NCI-H2029 (cell line): ENCODE measurements at regions not wholly inside any gene's neighbourhood (a gene's known extent, or its start where the extent isn't known, plus 50 kb on each side); places are given as distances from the start of the nearest gene placed in this dataset.
"Not testable (repeated sequence)": the region's sequence is repeated elsewhere in the genome, so short reads cannot be mapped to it uniquely, and the experiment has no call there.

Experiments
- DNase-seq: peaks from one replicate; lab custom pipeline; 2025; lab: John Stamatoyannopoulos, UW

DNA sequence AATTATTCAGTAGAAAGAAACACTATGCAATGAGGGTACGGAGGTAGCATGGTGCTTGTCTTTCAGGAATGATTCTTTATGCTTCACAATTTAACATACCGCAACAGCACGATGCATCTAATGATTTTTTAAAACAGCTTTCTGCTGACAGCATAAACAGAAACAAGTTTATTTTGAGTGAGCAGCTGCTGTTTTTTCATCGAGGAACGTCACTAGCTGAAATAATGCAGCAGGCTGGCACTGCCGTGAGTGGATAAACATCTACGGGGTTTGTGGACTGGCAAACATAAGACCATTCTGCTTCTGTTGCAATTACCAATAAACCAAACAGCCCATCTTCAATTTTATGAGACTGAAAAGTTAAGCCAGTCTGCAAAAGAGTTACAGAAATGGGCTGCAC lies 871.8 kb downstream of the RPS29 start:
- no peak for DNase-seq

- DNase-seq = no peak
Measured at GRCh38 chr14:48710133-48710532, 876.0 kb downstream of the RPS29 start.

DNA sequence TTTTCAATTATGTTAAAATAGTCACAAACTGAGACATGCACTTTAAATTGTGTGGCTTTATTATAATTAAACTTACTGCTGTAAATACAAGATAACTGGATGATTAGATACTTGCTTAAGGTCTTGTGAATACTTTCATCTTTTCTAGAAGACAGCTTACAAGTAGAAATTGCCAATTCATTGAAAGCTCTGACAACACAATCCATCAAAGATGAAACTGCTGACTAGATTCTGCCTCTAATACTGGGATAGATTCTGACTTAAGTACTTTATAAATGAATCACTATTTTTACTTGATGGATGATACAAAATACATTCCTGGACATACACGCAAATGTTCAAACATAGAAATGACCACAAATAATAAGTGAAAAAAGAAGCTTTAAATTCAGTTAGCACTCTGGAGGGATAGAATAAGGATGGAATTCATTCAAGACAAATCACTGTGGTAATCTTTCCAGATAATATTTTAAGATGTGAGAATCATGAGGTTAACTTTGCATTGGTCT lies 876.8 kb downstream of the RPS29 start:
- no peak for DNase-seq

GRCh38 chr14:48704639-48705038 lies 881.5 kb downstream of the RPS29 start:
- DNase-seq = no peak

DNA sequence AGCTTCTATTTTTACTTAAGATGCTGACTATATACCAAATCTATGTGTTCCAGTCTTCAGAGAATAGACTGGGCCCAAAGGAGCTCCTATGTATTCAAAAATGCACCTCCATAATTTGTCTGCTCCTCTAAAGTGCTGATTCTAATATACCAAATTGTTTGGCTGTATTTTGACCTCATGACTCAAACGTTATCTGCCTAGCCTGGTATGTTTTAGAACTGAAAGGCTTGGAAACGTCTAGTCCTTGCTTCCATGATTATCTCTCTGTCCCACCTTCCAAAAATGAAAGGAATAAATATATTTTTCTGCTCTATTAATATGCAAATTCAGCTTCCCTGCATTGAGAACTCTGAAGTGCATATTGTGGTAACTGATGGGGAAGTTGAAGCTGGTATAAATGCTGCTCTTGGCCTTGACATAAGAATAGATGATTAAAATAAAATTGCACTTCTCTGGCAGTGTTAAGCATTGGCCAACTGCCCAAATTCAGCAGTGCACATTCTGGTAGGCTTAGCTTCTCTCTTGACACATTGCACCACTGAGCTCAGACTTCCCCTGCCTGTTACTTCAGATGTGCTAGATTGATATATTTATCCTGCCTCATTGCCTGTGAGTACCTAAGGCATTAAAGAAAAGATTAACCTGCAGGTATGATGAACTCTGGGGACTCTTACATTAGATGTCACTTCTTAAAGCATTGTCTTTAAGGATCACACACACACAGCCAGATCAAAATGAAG lies 882.3 kb downstream of the RPS29 start:
- DNase-seq = no peak

GRCh38 chr14:48697362-48697761 lies 888.8 kb downstream of the RPS29 start:
- DNase-seq = not testable (repeated sequence)

DNA sequence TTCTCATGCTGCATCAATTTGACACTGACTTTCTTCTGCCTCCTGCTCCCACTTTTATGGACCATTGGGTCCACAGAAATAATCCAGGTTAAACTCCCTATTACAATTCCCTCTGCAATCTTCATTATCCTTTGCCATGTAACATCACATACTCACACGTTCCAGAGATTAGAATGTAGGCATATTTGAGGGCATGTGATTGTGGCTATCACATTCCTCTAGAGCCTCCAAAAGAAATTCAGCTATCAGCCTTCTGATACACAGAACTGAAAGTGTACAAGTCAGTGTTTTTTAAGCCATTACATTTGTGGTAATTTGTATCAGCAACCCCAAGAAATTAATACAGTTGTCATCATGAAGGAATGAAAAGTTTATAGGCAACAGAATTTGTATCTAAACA lies 892.4 kb downstream of the RPS29 start:
- DNase-seq = no peak

GRCh38 chr14:48690349-48690748 lies 895.8 kb downstream of the RPS29 start:
- no peak for DNase-seq

DNA sequence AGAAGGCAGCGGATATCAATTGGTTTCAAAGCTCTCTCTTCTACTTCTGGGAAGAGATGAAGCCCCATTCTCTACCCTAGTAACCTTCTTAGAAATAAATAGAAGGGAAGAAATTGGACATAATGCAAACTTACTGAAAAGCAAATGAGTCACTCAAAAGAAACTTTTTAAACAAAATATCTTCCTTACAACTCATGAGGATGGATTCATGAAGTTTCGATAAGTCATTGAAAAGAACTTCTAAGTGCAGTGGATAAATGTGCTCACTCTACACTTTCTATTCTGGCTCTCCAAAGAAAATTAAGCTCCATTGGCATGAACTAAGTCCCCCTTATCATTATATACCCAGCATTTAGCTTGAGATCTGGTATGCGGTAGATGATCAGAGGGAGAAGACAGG lies 899.5 kb downstream of the RPS29 start:
- DNase-seq = no peak

GRCh38 chr14:48672506-48672905 lies 913.7 kb downstream of the RPS29 start:
- DNase-seq = no peak

GRCh38 chr14:48670939-48671338 lies 915.2 kb downstream of the RPS29 start:
- DNase-seq = no peak

- no peak for DNase-seq
Measured at GRCh38 chr14:48665077-48665784, 920.9 kb downstream of the RPS29 start.

DNA sequence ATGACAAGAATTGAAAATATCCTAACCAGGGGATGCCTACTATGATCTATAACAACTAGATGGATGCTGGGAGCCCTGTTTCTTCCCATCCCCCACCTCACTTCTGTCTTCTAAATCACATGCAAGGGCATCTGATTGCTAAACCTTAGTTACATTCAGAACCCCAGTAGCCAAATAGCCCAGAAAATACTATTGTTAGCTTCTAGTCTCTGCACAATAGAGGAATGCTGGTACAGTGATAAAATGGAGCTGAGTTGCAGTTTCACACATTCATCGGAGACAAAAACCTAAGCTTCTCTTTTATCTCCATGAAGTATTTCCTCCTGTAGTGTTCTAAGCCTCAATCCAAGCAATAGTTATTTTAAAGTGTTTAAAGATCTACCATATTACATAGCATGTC lies 942.9 kb downstream of the RPS29 start:
- no peak for DNase-seq

GRCh38 chr14:48628870-48629269 lies 953.5 kb upstream of the MDGA2 start:
- no peak for DNase-seq

DNA sequence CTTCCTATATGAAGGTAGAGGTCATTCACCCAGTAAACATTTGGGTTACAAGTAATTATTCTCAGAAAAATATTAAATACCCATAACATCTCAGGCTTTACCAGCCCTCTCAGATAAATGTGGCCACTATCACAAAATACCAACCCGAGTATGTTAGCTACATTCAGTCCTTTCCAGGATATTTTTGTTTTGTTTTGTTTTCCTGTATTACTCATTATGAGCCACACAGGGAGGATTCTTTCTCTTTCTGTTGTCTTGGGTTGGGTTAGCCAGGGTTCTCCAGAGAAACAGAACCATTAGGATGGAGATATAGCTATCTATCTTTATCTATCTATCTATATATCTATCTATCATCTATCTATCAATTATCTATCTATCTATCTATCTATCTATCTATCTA lies 947.6 kb upstream of the MDGA2 start:
- no peak for DNase-seq

GRCh38 chr14:48618057-48618456 lies 942.7 kb upstream of the MDGA2 start:
- DNase-seq = no peak

GRCh38 chr14:48616931-48617330 lies 941.5 kb upstream of the MDGA2 start:
- no peak for DNase-seq

- DNase-seq = no peak
Measured at GRCh38 chr14:48615618-48616017, 940.2 kb upstream of the MDGA2 start.

GRCh38 chr14:48614003-48614402 lies 938.6 kb upstream of the MDGA2 start:
- DNase-seq = no peak

- not testable (repeated sequence) for DNase-seq
Measured at GRCh38 chr14:48606960-48607359, 931.6 kb upstream of the MDGA2 start.

DNA sequence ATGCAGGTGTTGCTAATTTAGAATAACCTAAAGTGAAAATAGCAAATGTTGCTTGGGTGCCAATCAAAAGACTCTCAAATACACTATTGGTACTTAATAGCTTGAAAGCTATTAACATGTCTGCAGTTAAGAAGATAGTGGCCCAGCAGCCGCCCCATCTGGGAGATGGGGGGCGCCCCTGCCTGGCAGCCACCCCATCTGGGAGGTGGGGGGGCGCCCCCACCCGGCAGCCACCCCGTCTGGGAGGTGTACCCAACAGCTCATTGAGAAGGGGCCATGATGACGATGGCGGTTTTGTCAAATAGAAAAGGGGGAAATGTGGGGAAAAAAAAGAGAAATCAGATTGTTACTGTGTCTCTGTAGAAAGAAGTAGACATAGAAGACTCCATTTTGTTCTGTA lies 923.1 kb upstream of the MDGA2 start:
- DNase-seq = no peak

DNA sequence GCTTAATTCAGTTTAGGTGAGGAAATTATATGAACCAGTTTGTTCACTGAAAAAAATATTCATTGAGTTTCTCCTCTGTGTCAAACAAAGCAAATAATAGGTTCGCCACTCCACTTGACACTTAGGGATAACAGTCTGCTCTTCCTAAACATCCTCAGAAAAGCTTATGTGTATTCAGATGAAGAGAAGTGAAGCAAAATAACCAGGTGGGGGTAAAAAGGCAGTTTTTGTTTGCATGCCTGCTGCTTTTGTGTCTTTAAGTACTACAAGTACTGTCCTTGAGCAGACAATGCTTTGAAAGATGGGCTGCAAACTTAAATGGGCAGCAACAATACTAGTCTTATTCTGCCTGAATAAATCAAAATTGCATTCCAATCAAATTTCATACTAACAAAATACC lies 910.7 kb upstream of the MDGA2 start:
- no peak for DNase-seq

DNA sequence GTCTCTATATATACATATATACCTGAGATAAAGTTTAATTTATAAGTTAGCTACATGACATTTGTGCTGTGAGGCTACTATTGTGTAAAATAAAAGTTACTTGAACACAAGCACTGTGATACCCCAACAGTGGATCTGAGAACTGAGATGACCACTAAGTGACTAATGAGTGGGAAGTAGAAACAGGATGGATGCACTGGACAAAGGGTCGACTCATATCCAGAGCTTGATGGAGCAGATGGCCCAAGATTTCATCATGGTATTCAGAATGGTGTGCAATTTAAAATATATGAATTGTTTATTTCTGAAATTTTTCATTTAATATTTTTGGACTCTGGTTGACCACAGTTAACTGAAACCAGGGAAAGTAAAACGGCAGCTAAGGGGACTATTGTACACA lies 908.6 kb upstream of the MDGA2 start:
- no peak for DNase-seq

DNA sequence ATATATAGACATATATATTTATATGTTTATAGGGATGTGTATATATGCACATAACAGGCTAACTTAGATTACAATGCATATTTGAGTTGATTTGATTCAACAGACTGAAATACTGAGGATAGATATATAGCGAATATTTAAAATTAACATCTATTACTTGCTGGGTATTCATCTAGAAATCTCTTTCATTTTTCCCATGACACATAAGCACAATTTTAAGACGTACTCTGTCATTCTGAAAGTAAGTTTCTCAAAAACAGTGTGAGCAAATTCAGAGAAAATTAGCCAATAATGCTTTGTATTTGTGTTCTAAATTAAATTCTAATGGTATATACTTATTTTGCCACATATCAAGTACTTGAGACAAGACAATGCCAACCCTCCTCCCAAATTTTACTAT lies 907.5 kb upstream of the MDGA2 start:
- no peak for DNase-seq
